HUDEP-2 (cell line): ENCODE measurements at regions not wholly inside any gene's neighbourhood (a gene's known extent, or its start where the extent isn't known, plus 50 kb on each side); places are given as distances from the start of the nearest gene placed in this dataset.

Source experiments
- DNase-seq, 76 experiments: peaks; one replicate each; lab custom pipeline; 2025; ENCODE audit not compliant: unreplicated experiment in 76 of 76; lab: John Stamatoyannopoulos, UW

DNA sequence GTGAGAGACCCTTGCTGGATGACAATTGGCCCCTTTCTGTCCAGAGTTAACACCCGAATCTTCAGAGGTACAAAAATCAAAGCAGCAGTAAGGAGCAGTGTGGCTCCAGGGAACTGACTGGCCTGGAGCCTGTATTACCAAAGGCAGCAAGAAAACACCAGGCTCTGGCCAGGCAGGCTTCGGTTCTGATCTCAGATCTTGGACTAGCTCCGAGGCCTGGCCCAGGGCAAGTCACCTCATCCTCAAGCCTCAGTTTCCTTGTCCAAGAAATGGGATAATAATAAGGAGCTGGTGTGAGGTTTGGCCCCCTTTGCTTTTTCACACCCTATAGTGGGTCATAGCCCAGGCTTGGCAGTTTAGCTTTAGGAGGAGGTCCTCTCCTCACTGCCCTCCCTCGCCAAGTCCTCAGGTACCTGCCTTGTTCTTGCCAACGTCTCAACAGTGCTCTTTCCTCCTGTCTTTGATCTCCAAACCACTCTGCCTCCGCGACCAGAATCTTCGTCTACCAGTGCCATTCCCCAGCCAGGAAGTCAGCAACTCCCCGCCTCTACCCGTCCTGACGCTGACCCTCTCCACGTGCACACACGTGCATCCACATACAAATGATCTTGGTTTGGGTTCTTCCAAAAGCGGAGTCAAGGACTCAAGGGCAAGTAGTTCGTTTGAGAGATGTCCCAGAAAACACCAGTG is 82.6 kb upstream of the TLE3 start:
- DNase-seq, result no peak

GRCh38 chr15:70179309-70179892 is 81.7 kb upstream of the TLE3 start:
- no peak for DNase-seq

DNA sequence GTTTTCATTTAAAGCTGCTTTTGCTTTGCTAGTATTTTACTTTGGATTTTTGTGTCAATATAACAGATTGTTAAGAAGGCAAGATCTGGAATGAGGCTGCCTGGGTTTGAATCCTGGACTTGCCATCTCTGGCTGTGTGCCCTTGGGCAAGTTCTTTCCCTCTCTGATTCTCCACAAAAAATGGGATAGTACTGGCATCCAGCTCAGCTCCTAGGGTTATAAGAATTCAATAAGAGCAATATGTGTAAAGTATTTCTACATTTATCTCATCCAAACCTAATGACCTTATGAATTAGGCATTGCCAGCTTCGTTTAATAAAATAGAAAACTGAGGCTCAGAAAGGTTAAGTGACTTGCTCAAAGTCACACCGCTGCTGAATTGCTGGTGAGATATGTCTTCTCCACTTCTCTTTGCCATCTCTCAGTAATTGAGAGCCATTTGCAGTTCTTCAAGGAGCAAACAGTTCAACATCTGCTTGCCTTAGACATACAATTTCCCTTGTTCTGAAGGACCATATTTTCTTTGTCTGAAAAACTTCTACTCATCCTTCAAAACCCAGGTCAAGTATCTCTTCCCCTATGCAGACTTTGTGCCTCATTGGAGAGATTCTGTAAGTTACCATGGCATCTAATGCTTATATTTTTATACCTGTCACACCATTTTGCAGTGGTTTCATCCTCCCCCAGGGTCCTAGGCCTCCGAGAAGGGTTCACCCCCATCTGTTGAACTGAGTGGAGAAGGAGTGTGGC is 80.8 kb upstream of the TLE3 start:
- DNase-seq, result no peak

- DNase-seq, result no peak
Observed at GRCh38 chr15:70172566-70173225, 75.0 kb upstream of the TLE3 start.

GRCh38 chr15:70172124-70172523 is 74.4 kb upstream of the TLE3 start:
- no peak for DNase-seq

GRCh38 chr15:70171256-70171886 is 73.7 kb upstream of the TLE3 start:
- DNase-seq, result peak in 26 of 76 experiments; percentile 3 to 61 (median 22)

DNA sequence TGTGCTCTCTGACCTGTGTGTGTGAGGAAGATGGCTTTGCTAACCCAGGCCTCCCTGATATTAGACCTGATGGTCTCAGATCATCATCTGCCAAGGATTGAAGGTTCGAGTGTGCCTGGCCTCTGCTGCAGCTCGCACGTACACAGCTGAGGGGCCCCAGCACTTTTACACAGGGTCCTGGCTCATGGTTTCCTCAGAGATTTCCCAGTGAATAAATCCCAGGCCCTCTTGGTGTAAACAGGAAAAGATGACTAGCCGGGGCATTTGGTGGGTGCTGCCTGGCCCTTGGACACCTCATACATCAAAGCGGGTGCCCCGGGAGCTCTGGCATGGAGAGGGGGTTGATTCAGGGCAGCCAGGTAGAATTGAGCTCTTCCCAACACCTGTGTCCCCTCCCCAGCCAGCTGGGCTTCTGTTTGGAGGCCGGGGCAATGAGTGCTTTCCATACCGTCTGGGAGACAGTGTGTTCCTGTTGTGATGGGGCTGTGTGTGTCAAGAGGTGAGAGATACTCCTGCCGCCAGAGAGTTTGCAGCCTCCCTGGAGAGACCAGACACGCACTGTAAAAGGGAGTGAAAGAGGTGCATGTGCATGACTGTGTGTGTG is 72.5 kb upstream of the TLE3 start:
- no peak for DNase-seq

- no peak for DNase-seq
Observed at GRCh38 chr15:70169147-70169546, 71.4 kb upstream of the TLE3 start.

- no peak for DNase-seq
Observed at GRCh38 chr15:70167155-70167554, 69.4 kb upstream of the TLE3 start.

DNA sequence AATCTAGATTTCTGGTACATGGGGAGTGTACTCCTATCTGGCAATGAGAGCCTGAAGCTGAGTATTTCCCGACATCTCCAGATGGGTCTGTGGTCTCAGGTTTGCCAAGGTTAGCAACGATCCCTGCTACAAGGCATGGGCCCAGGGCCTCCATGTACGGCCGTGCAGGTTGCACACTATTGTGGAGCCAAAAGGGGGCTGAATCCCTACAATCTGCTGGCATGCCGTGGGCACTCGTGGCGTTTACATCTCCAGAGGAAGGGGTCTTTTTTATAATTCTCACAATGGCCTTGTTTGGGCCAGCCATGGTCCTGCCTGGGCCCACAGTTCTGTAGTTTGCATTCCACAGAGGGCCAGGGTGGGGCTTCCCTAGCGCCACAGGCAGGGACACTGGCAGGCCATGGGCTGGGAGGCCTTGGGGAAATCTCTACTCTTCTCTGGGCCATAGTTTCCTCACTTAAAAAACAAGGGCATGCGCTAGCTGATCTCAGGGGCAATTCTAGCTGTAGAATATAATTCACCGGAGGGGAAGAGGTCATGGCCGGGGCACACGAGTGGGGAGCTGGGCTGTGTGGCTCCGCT is 68.9 kb upstream of the TLE3 start:
- no peak for DNase-seq

DNA sequence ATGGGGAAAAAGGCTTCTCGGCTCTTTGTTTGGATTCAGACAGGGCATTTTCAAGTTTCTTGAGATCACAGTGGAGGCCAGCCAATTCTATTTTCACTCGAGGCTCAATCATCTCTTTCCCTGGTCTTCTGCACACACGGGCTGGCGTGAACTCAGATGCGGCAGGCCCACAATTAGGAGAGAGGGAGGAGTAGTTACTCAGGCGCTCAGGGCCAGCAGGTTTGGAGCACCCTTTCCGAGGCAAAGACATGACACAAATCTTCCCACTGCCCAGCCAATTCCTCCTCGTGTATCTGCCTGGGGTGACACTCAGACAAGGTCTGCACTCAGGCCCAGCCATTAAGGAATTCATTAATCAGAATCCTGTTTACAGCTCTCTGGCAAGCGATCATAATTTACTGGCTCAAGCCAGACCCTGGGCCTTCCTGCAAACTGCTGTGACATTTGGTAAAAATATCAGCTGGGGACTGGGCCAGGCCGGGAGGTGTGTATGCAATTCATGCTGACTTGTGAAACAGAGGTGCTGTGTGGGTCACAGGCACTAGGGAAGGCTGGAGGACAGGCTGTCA is 68.1 kb upstream of the TLE3 start:
- no peak for DNase-seq

- DNase-seq, result no peak
Observed at GRCh38 chr15:70164910-70165715, 67.4 kb upstream of the TLE3 start.

GRCh38 chr15:70164156-70164900 is 66.6 kb upstream of the TLE3 start:
- no peak for DNase-seq

- DNase-seq, result no peak
Observed at GRCh38 chr15:70160803-70161565, 63.3 kb upstream of the TLE3 start.

GRCh38 chr15:70160267-70160666 is 62.5 kb upstream of the TLE3 start:
- peak in 1 of 76 experiments; percentile 5 for DNase-seq

DNA sequence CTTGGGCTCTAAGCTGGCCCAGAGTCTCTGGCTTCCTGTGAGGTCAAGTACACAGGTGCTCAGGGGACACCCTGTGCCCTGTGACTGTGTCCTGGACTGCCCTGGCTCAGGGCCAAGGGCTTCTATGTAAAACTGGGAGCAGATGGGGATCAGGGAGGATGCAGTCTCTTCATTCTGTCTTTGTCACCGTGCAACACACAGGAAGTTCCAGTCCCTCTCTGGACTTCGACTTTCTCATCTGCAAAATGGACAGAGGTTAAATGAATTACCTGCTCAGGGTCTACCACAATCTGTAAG is 61.9 kb upstream of the TLE3 start:
- no peak for DNase-seq

- DNase-seq, result no peak
Observed at GRCh38 chr15:70159001-70159712, 61.4 kb upstream of the TLE3 start.
